HG02970 (cell line): ENCODE measurements at regions not wholly inside any gene's neighbourhood (a gene's known extent, or its start where the extent isn't known, plus 50 kb on each side); places are given as distances from the start of the nearest gene placed in this dataset.
"Not testable (repeated sequence)": the region's sequence is repeated elsewhere in the genome, so short reads cannot be mapped to it uniquely, and the experiment has no call there.

Source experiments
- ATAC-seq: cut with Tn5 transposase; IDR thresholded peaks from one replicate; pipeline ENCODE4 v1.9.1; 2021; ENCODE audit warnings: mild to moderate bottlenecking, moderate library complexity, moderate number of reproducible peaks; ENCODE audit not compliant: unreplicated experiment, low FRiP score

DNA sequence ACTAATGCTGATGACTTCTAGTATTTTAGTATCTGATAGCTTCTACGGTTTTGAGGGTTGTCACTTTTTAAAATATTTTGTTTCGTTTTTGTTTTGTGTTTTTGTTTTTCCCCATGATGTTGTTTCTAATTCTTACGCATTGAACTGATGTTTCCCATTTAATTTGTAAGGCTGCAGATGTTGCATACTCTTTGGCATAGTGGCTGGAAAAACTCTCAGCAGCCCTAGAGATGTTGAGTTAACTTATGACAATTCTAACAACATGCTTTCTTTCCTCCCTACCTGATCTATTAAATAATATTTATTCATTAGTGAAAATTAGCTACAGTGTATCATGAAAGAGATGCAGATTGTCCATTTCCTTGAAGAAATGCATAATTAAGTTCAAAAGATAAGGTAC is 559.3 kb upstream of the GRM7 start:
- no peak for ATAC-seq

DNA sequence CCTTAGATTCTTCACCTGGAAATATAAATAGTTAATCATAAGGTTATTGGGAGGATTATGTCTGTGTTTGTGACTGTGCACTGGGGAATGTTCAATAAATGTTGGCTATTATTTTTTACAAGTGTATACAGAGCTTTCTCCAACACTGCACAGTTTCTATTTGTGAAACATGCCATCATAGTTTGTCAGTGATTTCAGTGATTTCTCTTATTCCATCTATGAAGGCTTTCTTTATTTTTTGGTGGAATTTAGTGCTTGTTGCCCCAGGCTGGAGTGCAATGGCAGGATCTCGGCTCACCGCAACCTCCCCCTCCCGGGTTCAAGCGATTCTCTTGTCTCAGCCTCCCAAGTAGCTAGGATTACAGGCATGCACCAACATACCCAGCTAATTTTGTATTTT is 545.0 kb upstream of the GRM7 start:
- ATAC-seq: no peak

DNA sequence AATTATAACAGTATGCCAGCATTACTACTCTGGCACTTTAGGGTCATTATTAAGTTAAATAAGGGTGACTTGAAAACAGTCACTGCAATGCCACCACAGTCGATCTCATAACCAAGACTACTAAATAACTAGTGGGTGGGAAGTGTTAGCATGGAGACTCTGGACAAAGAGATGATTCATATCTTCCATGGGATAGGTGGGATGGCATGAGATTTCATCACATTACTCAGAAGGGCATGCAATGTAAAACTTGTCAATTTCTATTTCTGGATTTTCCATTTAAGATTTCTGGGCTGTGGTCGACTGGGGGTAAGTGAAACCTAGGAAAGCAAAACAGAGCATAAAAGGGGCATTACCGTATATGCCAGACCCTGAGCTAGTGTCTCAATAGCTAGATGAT is 538.9 kb upstream of the GRM7 start:
- ATAC-seq: no peak

DNA sequence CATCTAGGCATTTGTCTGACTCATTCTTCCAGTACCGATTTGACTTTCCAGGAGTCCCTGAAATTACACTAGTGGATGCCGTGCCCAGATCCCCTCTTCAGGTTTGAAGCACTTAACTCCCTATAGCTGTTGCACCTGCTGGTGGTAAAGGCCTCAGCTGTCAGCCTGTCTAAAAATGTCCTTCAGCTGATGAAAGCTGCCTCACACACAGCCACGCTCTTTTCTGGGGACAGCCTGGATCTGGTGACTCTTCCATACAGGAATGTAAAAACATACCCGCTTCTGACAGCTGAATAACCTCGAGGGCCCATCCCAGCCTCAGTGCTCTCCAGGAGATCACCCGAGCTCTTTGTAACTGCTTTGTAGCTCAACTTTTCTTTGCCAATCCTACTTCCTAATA is 534.1 kb upstream of the GRM7 start:
- no peak for ATAC-seq

DNA sequence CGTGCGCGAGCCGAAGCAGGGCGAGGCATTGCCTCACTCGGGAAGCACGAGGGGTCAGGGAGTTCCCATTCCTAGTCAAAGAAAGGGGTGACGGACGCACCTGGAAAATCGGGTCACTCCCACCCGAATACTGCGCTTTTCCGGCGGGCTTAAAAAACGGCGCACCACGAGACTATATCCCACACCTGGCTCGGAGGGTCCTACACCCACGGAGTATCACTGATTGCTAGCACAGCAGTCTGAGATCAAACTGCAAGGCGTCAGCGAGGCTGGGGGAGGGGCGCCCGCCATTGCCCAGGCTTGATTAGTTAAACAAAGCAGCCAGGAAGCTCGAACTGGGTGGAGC is 520.0 kb upstream of the GRM7 start:
- not testable (repeated sequence) for ATAC-seq

DNA sequence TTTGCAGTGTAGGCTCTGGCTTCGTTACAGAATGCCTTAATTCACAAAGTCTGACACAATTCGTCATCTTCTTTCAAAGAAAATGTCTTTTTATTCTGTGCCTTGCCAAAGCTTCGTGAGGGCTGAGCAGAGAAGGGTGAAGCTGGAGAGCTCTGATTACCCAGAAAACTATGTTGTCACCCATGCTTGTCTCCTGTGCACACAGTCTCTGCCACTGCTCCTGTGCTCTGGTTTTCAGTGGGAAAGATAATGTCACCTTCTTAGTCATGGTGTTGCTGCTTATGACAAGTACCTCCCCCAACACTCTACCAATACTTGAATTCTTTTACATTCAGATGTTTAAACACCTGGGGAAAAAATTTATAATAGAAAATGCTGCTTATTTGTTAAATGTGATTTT is 509.2 kb upstream of the GRM7 start:
- ATAC-seq: no peak

DNA sequence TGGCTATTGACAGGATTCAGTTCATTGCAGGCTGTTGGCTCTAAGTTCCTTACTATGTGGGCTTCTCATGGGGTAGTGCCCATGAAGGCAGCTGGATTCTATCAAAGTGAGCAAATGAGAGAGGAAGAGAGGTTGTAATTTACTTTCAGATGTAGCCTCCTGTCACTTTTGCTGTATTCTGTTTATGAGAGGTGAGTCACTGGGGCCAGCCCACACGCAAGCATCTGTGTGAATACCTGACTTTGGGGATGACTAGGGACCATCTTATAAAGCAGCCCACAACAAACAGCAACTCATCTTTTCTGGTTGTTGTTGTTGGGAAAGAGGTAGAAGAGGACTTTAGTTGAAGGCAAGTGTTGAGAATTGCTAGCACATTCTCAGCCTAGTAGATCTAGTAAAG is 506.3 kb upstream of the GRM7 start:
- ATAC-seq: no peak

DNA sequence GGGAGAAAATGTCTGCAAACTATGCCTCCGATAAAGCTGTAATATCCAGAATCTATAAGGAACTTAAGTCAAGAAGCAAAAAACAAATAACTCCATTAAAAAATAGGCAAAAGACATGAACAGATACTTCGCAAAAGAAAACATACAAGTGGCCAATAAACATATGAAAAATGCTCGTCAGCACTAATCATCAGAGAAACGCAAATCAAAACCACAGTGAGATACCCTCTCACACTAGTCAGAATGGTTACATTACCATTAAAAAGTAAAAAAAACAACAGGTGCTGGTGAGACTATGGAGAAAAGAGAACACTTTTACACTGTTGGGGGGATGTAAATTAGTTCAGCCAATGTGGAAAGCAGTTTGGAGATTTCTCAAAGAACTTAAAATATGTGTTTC is 498.5 kb upstream of the GRM7 start:
- ATAC-seq: no peak

DNA sequence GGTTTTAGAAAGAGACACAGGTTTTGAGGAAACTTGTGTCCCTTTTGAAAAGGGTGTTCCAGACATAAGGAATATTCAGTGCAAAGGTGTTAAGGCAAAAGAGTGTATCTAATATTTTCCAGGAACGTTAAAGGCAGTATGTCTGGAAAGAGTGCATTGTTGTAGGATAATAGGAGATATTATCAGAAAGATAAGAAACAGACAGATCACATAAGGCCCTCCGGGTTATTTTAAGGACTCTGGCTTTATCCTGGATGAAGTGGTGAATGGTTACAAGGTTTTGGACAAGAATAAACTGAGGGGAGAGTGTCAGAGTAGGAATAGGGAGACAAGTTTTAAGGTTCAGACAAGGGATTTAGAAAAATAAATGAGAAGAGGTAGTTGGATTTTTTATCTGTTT is 493.7 kb upstream of the GRM7 start:
- ATAC-seq: no peak

DNA sequence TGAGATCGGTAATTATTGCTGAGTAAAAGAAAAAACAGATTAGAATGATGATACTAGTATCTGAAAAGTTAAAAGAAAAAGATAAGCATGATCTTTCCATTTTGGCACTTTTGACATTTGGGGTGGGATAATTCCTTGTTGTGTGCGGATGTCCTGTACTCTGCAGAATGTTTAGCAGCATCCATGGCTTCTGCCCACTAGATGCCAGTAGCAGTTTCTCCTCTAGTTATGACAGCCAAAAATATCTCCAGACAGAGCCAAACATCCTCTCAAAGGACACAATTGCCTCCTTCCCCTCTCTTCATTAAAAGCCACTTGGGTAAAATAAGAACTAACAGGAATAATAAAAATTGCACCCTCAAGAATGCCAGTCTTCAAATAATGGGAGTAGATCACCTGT is 468.8 kb upstream of the GRM7 start:
- ATAC-seq: no peak

DNA sequence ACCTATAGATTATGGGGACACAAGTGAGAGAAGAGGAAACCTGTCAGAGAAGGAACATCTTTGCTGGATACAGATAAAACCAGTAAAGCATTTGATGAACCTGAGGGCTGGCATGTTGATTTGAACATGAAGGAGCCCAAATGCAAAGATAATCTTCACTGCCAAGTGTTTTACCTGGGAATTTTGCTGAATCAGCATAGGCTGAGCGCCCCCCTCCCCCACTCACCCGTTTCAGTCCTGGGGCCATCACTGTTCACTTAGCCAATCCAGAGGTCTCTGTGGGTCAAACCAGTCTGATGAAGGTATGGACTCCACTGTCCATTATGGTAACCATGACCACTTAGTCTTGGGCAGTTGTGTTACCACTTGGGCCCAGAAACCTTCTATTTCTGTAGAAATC is 466.0 kb upstream of the GRM7 start:
- ATAC-seq: no peak

DNA sequence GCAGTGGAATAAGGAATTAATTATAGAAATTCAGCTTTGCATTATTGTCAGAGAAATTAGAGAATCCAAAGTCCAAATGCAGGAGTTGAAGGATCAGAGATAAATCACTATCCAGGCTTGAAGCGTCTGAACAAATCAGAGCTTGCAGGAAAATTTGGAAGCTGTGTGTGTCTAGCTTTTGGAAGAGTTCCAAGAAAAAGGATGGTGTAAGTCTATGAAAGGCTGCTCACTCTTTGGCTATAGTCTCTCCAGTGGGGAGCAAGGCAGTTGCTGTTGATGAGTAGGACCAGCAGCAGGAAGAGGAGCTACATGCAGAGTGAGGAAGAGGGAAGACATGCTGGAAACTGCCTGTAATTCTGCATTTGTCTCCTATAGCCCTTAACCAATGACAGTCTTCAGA is 464.3 kb upstream of the GRM7 start:
- ATAC-seq: no peak

DNA sequence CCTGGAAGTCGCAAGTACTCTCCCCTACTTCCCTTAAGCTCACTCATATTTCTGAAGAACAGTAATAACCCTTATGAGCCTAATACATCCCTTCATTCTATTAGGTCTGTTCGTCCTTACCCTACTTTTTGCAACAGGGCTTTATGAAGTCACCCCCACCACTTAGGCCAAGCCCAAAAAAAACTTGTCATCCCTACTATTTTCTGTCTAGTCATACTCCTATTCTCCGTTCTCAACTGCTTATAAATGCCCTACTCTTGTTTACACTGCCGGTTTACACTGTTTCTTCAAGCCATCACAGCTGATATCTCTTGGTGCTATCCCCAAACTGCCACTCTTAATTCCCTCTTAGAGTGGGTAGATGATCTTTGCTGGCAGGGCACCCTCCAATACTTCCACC is 458.2 kb upstream of the GRM7 start:
- not testable (repeated sequence) for ATAC-seq

DNA sequence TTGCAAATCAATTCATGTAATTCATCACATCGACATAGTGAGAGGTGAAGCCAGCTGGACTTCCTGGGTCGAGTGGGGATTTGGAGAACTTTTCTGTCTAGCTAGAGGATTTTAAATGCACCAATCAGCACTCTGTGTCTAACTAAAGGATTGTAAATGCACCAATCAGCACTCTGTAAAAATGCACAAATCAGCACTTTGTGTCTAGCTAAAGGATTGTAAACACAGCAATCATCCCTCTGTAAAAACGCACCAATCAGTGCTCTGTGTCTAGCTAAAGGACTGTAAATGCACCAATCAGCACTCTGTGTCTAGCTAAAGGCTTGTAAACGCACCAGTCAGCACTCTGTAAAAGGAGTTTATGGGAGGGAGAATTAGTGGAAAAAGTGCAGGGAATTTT is 454.0 kb upstream of the GRM7 start:
- ATAC-seq: not testable (repeated sequence)

DNA sequence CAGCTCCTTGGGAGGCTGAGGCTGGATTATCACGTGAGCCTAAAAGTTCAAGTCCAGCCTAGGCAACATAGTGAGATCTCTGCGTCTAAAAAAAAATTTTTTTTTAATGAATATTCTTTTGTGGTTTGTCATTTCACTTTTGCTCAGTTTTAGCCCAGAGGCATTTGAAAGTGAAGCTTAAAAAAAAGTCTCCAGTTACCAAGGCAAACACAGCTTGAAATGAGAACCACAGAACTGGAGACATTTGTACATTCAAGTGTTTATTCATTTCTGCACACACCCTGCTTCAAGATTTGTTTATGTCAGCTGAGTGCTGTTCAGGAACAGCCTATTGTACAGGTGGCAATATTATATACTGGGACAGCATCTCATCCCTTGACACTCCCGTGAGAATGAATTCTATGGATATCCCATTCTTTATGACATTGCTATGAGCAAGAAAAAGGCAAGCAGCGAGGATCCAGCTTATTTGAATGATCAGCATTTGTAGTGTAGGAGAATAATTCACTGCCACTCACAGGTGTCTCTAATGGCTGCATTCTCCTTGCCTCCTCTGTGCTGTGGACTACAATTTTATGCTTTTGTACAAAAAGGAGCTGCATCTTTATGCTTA is 444.8 kb upstream of the GRM7 start:
- ATAC-seq: no peak

DNA sequence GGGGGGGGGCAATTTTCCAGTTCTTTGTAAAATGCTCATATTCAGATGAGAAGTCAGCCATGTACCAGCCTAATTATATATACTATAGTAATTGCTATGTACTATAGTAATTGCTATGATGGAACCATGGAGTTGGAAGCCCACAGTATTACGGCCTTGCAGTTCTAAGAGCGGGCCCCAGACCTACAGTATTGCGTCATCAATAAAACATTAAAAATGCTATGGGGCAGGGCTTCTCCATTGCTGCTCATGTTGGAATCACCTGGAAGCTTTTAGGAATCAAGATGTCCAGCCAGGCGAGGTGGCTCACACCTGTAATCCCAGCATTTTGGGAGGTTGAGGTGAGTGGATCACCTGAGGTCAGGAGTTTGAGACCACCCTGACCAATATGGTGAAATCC is 443.7 kb upstream of the GRM7 start:
- no peak for ATAC-seq

DNA sequence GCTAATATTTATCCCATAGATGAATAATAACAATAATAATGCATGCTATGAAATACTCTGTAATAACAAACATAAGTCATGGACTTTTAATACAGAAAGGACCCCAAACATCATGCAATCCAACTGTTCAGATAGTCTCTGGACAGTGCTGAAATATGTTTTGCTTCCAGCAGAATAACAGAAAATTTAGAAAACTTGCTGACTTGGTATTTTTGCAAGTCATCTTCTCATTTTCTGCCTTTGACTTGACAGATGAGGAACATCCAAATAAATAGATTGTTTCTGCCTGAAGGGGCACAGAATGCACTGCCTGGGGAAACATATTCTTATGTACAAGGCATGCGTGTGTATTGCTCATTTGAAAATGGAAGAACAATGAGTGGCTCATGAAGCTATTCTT is 442.4 kb upstream of the GRM7 start:
- ATAC-seq: no peak

DNA sequence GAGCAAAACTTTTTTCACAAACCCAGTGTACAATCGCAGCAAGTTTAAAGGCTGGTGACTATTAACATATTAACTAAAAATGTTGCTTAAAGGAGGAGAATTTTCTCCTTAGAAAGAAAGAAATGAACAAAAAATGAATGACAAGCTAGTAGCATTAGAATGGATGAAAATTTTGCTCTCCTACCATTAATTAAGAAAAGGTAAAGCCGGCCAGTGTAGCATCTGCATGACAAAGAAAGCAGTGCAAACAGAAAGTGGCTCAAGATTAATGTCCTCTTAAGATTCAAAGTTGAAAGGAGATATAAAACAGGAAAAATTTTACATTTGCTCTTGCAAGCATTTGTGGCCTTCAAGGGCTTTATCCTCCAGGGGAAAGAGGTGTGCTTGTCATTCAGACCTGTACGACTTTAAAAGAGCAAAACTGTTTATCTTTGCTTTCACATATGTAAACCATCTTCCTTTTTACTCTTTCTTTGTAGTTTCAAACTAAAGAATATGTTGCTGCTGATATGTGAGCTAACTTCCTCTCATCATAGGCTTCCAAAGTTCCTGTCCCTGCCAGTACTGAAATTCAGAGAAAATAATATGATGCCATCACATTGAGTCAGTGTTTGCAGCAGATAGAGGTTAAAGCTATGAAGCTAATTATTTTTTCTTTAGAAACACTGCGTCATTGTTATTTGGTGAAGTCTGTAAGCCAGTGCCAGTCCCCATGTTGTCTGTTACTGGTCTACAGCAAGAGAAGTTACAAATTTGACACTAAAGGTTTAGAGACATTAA is 439.1 kb upstream of the GRM7 start:
- no peak for ATAC-seq

DNA sequence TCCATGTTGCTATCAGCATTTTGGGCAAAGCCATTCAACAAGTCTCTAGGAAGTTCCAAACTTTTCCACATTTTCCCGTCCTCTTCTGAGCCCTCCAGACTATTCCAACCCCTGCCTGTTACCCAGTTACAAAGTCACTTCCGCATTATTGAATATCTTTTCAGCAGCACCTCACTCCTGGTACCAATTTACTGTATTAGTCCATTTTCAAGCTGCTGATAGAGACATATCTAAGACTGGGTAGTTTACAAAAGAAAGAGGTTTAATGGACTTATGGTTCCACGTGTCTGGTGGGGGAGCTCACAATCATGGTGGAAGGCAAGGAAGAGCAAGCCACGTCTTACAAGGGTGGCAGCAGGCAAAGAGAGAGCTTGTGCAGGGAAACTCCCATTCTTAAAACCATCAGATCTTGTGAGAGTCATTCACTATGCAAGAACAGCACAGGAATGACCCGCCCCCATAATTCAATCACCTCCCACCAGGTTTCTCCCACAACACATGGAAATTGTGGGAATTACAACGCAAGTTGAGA is 435.6 kb upstream of the GRM7 start:
- no peak for ATAC-seq

DNA sequence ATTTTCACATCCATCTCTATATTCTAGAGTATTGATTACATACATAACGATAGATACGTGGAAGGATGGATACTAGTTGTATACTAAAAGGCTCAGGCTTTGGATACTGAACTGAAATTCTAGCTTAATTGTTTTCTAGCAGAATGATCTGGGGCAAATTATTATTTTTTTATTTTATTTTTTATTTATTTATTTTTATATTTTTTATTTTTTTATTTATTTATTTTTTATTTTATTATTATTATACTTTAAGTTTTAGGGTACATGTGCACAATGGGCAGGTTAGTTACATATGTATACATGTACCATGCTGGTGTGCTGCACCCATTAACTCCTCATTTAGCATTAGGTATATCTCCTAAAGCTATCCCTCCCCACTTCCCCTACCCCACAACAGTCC is 432.6 kb upstream of the GRM7 start:
- not testable (repeated sequence) for ATAC-seq

DNA sequence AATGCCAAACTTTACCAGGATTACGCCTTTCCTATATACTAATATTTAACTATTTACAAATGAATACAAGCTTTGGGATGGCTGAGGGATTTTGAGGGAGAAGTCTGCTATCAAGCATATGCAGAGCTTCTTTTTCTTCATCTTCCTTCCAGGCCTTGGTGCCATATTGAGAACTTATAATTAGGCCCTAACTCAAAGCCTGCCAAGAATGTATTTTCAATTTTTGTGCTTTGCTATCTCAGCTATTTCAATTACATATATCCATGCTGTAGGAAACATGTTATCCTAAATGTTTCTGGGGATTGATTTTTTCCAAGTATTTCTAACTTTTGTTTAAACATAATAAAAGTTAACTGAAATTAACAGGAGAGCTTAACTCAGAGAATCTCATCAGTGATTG is 425.0 kb upstream of the GRM7 start:
- no peak for ATAC-seq

DNA sequence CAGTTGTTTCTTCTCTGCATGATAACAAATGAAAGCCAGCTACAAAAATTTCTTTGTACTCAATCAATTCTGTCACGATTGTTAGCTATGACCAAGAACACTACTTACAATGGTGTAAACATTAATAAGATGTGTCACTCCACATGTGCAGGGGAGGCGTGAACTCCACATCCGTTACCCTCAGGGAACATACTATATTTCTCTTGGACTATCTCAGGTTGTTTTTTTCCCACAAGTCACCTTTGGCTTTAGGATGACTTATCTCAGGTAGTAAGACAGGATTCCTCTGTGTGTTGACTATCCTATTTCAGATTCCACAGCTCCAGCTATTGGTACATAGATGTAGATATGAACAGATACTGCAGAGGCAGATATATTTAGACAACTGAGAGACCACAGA is 423.3 kb upstream of the GRM7 start:
- ATAC-seq: no peak
